22Rv1 (cell line): ENCODE measurements at regions not wholly inside any gene's neighbourhood (a gene's known extent, or its start where the extent isn't known, plus 50 kb on each side); places are given as distances from the start of the nearest gene placed in this dataset.

Source experiments
- H3K27ac ChIP-seq: fragments of 450-650 bp; 2 replicates; pipeline ENCODE4 v1.5.1; 2017
- ZFX ChIP-seq: fragments of 450-650 bp; IDR thresholded peaks from 2 replicates; pipeline ENCODE4 v1.6.1; 2017; ENCODE audit warnings: antibody characterized with exemption, borderline replicate concordance
- TF ChIP-seq, protein P1 (sequence below): fragments of 450-650 bp; IDR thresholded peaks from 2 replicates; pipeline ENCODE4 v1.5.1; 2017; ENCODE audit warnings: mild to moderate bottlenecking

DNA sequence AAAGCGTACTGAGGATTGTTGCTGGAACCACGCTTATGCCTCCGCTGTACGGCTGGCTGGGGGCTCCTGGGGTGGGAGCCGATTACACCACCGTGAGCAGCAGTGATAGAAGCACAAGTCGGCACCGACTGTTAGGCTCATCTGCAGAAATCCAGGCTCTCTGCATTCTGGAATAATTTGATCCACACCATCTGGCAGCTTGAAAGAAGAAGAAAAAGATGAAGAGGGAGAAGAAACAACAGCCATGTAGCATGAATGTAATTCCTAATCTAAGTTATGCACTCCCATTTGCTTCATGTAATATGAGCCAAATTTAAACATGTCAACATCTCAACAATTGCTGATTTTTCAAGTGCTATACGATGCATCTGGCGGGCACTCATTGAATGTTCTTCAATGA, 84.6 kb upstream of the DHX15 start:
- TF ChIP-seq ZFX, result no peak
- TF ChIP-seq, protein P1, sequence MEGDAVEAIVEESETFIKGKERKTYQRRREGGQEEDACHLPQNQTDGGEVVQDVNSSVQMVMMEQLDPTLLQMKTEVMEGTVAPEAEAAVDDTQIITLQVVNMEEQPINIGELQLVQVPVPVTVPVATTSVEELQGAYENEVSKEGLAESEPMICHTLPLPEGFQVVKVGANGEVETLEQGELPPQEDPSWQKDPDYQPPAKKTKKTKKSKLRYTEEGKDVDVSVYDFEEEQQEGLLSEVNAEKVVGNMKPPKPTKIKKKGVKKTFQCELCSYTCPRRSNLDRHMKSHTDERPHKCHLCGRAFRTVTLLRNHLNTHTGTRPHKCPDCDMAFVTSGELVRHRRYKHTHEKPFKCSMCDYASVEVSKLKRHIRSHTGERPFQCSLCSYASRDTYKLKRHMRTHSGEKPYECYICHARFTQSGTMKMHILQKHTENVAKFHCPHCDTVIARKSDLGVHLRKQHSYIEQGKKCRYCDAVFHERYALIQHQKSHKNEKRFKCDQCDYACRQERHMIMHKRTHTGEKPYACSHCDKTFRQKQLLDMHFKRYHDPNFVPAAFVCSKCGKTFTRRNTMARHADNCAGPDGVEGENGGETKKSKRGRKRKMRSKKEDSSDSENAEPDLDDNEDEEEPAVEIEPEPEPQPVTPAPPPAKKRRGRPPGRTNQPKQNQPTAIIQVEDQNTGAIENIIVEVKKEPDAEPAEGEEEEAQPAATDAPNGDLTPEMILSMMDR, result no peak
- H3K27ac ChIP-seq, result no peak overlapping the region

GRCh38 chr4:24669751-24670150, 85.4 kb upstream of the DHX15 start:
- no peak overlapping the region for H3K27ac ChIP-seq
- TF ChIP-seq, protein P1, result no peak
- no peak for TF ChIP-seq ZFX

DNA sequence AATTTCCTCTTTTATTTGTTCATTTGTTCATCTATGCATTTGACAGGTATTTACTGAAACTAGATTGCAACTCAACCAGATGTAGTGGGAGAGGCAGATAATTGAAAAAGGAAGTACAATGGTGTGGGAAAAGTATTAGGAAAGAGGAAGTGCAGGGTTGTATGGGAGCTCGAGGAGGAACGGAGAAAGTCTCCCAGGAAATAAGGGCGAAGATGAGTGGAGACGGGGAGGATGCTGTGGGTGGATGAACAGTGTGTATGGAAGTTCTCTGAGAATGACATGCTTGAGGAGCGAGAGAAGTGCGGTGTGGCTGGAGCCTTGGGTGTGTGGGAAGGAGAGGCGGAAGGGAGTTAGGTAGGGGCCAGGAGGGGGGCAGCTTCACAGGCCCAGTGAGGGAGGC, 87.5 kb upstream of the DHX15 start:
- no peak overlapping the region for H3K27ac ChIP-seq
- TF ChIP-seq ZFX, result no peak
- TF ChIP-seq, protein P1, result no peak

- TF ChIP-seq, protein P1, result no peak
- TF ChIP-seq ZFX, result no peak
- H3K27ac ChIP-seq, result no peak overlapping the region
Measured at GRCh38 chr4:24672880-24673279, 88.5 kb upstream of the DHX15 start.

- no peak for TF ChIP-seq ZFX
- TF ChIP-seq, protein P1, result no peak
Measured at GRCh38 chr4:24674279-24674678, 89.9 kb upstream of the DHX15 start.

GRCh38 chr4:24675721-24676389, 91.5 kb upstream of the DHX15 start:
- no peak for TF ChIP-seq ZFX
- TF ChIP-seq, protein P1, result no peak
- H3K27ac ChIP-seq, result no peak overlapping the region

More at GRCh38 chr4:24674279-24674678, 89.9 kb upstream of the DHX15 start:
- H3K27ac ChIP-seq, result no peak overlapping the region

- TF ChIP-seq ZFX, result no peak
- TF ChIP-seq, protein P1, result no peak
- H3K27ac ChIP-seq, result no peak overlapping the region
Measured at GRCh38 chr4:24677909-24678308, 93.6 kb upstream of the DHX15 start.
